ENCODE measurements at regions not wholly inside any gene's neighbourhood (a gene's known extent, or its start where the extent isn't known, plus 50 kb on each side); places are given as distances from the start of the nearest gene placed in this dataset.

GRCh38 chr14:66284346-66284745, 201.8 kb upstream of the CCDC196 start:
- H3K36me3 ChIP-seq (ENCODE audit: control insufficient read depth, insufficient read depth, low read length): no peaks in the 10 kb centered on the region
- no peak overlapping the region for H2AFZ ChIP-seq (ENCODE audit: low read length)
- TF ChIP-seq CTCF (conservative IDR thresholded peaks at IDR 0.05 in 1 of 2, IDR thresholded peaks at IDR 0.05 in 1 of 2; ENCODE audit: low read depth in 1 of 2, low read length in 2 of 2) (no peak), EZH2 (IDR thresholded peaks at IDR 0.05; ENCODE audit: low read length, missing control alignments) (no peak)
- no peak overlapping the region for H3K9ac ChIP-seq (ENCODE audit: insufficient read depth, low read length)
- H3K27ac ChIP-seq (ENCODE audit: insufficient read depth, low read length): no peak overlapping the region
- H3K4me1 ChIP-seq (ENCODE audit: control insufficient read depth, extremely low read depth, insufficient read depth, low read length): no peaks in the 10 kb centered on the region
- peak in 1 of 2 donors; percentile 46 for DNase-seq (ENCODE audit: low read depth in 2 of 2)
- no peak overlapping the region for H3K4me3 ChIP-seq (replicated peaks in 1 of 4; ENCODE audit: control extremely low read depth in 1 of 4, insufficient read depth in 1 of 4, low read depth in 3 of 4, low read length in 4 of 4)
- H4K20me1 ChIP-seq (ENCODE audit: control insufficient read depth, extremely low read depth, insufficient read depth, low read length): no peaks in the 10 kb centered on the region
- no peaks in the 10 kb centered on the region for H3K9me3 ChIP-seq (ENCODE audit: control insufficient read depth, insufficient read depth, low read depth, low read length)
- H3K4me2 ChIP-seq (ENCODE audit: extremely low read depth, insufficient read depth, low read length): no peak overlapping the region
- no peaks in the 10 kb centered on the region for H3K27me3 ChIP-seq (ENCODE audit: control insufficient read depth, insufficient read depth, low read length)
- H3K79me2 ChIP-seq (ENCODE audit: control insufficient read depth, insufficient read depth, low read length): no peaks in the 10 kb centered on the region

GRCh38 chr14:66288511-66288910, 197.7 kb upstream of the CCDC196 start:
- H3K4me2 ChIP-seq (ENCODE audit: extremely low read depth, insufficient read depth, low read length): no peak overlapping the region
- TF ChIP-seq CTCF (conservative IDR thresholded peaks at IDR 0.05 in 1 of 2, IDR thresholded peaks at IDR 0.05 in 1 of 2; ENCODE audit: low read depth in 1 of 2, low read length in 2 of 2) (no peak), EZH2 (IDR thresholded peaks at IDR 0.05; ENCODE audit: low read length, missing control alignments) (no peak)
- H3K4me1 ChIP-seq (ENCODE audit: control insufficient read depth, extremely low read depth, insufficient read depth, low read length): no peaks in the 10 kb centered on the region
- H3K9ac ChIP-seq (ENCODE audit: insufficient read depth, low read length): no peak overlapping the region
- H3K27me3 ChIP-seq (ENCODE audit: control insufficient read depth, insufficient read depth, low read length): no peaks in the 10 kb centered on the region
- no peak for DNase-seq (ENCODE audit: low read depth in 2 of 2)
- H2AFZ ChIP-seq (ENCODE audit: low read length): no peak overlapping the region
- no peaks in the 10 kb centered on the region for H4K20me1 ChIP-seq (ENCODE audit: control insufficient read depth, extremely low read depth, insufficient read depth, low read length)
- no peak overlapping the region for H3K27ac ChIP-seq (ENCODE audit: insufficient read depth, low read length)
- no peaks in the 10 kb centered on the region for H3K9me3 ChIP-seq (ENCODE audit: control insufficient read depth, insufficient read depth, low read depth, low read length)
- no peaks in the 10 kb centered on the region for H3K36me3 ChIP-seq (ENCODE audit: control insufficient read depth, insufficient read depth, low read length)
- no peak overlapping the region for H3K4me3 ChIP-seq (replicated peaks in 1 of 4; ENCODE audit: control extremely low read depth in 1 of 4, insufficient read depth in 1 of 4, low read depth in 3 of 4, low read length in 4 of 4)
- H3K79me2 ChIP-seq (ENCODE audit: control insufficient read depth, insufficient read depth, low read length): no peaks in the 10 kb centered on the region

- Histone ChIP-seq H3K4me3 (replicated peaks in 1 of 4; ENCODE audit: control extremely low read depth in 1 of 4, insufficient read depth in 1 of 4, low read depth in 3 of 4, low read length in 4 of 4) (no peak overlapping the region), H3K4me2 (ENCODE audit: extremely low read depth, insufficient read depth, low read length) (no peak overlapping the region), H4K20me1 (ENCODE audit: control insufficient read depth, extremely low read depth, insufficient read depth, low read length) (no peaks in the 10 kb centered on the region), H3K4me1 (ENCODE audit: control insufficient read depth, extremely low read depth, insufficient read depth, low read length) (no peaks in the 10 kb centered on the region), H3K27ac (ENCODE audit: insufficient read depth, low read length) (no peak overlapping the region), H3K27me3 (ENCODE audit: control insufficient read depth, insufficient read depth, low read length) (no peaks in the 10 kb centered on the region), H3K36me3 (ENCODE audit: control insufficient read depth, insufficient read depth, low read length) (no peaks in the 10 kb centered on the region), H3K79me2 (ENCODE audit: control insufficient read depth, insufficient read depth, low read length) (no peaks in the 10 kb centered on the region), H2AFZ (ENCODE audit: low read length) (no peak overlapping the region), H3K9ac (ENCODE audit: insufficient read depth, low read length) (no peak overlapping the region), H3K9me3 (ENCODE audit: control insufficient read depth, insufficient read depth, low read depth, low read length) (no peaks in the 10 kb centered on the region)
- TF ChIP-seq EZH2 (IDR thresholded peaks at IDR 0.05; ENCODE audit: low read length, missing control alignments) (no peak), CTCF (conservative IDR thresholded peaks at IDR 0.05 in 1 of 2, IDR thresholded peaks at IDR 0.05 in 1 of 2; ENCODE audit: low read depth in 1 of 2, low read length in 2 of 2) (no peak)
- DNase-seq (ENCODE audit: low read depth in 2 of 2): no peak
These were observed 194.4 kb upstream of the CCDC196 start for GRCh38 chr14:66291756-66292155.

Measured in fibroblast of lung (primary cell).